ENCODE measurements at regions not wholly inside any gene's neighbourhood (a gene's known extent, or its start where the extent isn't known, plus 50 kb on each side); places are given as distances from the start of the nearest gene placed in this dataset.

GRCh38 chr6:169046483-169047192 is 207.0 kb downstream of the THBS2 start:
- no peak for TF ChIP-seq EZH2 (IDR thresholded peaks at IDR 0.05; ENCODE audit: borderline replicate concordance, low read length)
- TF ChIP-seq CTCF (conservative IDR thresholded peaks at IDR 0.05 in 1 of 2, IDR thresholded peaks at IDR 0.05 in 1 of 2; ENCODE audit: extremely low read depth in 1 of 2, insufficient read depth in 1 of 2, low read depth in 1 of 2, low read length in 2 of 2) = no peak

Measured in mammary epithelial cell (primary cell).